ENCODE measurements at regions not wholly inside any gene's neighbourhood (a gene's known extent, or its start where the extent isn't known, plus 50 kb on each side); places are given as distances from the start of the nearest gene placed in this dataset.
A peak's percentile ranks its signal among the peaks of the same experiment; 100 is the strongest.

DNA sequence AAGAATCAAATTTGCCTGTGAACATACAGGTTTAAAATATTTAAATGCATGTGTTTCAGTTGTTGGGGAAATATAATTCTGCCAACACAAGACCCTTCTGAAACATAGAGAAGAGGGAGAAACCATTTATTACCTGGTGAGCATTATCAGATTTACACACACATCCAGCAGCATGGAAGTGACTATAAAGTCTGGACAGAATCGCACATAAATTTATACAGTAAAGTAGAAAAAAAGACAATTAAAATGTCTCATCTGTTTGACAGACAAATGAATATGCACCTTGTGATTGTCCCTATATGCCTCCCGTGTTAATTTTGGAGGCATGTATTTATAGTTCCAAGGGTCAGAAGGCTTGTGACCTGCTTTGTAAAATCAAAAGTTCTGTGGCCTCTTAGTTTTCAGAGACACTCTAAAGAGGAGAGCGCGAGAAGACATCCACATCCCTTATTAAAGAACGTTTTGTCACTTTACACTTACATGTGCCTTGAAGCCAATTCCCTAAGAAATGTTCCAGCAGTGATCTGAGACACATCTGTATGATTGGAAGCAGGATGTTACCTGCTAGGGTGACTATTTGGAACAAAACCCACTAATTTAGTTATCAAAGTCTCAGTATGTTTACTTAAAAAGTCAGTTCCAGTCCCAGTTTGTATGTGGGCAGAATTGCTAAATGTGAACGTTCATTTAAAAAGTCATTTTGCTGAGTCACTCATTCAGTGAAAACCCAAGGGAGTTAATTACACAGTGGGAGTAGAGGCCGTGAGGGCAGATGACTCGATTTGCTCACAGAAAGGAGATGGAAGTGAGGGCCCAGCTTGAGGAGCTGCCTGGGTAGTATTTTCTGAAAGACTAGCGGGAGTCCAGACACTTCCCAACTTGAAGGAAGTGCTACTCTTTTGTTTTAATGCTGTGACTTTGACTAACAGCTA is 527.6 kb upstream of the MEX3C start:
- POLR2A ChIA-PET = interaction anchor here (0.7 kb wide), 1 partner anchor 456 kb away, joined by 3 read pairs; no protein-coding TSS in a partner anchor
- H3K4me1 ChIP-seq (replicated peaks in 1 of 2; ENCODE audit: control insufficient read depth in 2 of 2, insufficient read depth in 2 of 2, low read length in 2 of 2) = no peaks in the 10 kb centered on the region
- 0% methylated on average over 8 of the region's 9 CpGs for WGBS (ENCODE audit: insufficient coverage, low coverage, missing lambda C conversion rate)
- no TSS peak for BruUV-seq (replicated peaks)
- no peaks in the 10 kb centered on the region for H3K9me1 ChIP-seq (ENCODE audit: control insufficient read depth, insufficient read depth, low read length)
- H3K36me3 ChIP-seq (ENCODE audit: control insufficient read depth, insufficient read depth, low read length) = no peaks in the 10 kb centered on the region
- CTCF ChIA-PET (ENCODE audit: low intra/inter-chr PET ratio) = no interaction called here
- H3K4me3 ChIP-seq = no peak overlapping the region
- H3K79me2 ChIP-seq (ENCODE audit: control insufficient read depth, insufficient read depth, low read length) = no peaks in the 10 kb centered on the region
- in situ Hi-C loops (cut with MboI) (no loop called here), intact Hi-C loops (cut with micrococcal nuclease) (no loop called here)
- H3K27ac ChIP-seq (ENCODE audit: extremely low read depth, low read depth, low read length) = no peak overlapping the region
- TF ChIP-seq, protein P1, sequence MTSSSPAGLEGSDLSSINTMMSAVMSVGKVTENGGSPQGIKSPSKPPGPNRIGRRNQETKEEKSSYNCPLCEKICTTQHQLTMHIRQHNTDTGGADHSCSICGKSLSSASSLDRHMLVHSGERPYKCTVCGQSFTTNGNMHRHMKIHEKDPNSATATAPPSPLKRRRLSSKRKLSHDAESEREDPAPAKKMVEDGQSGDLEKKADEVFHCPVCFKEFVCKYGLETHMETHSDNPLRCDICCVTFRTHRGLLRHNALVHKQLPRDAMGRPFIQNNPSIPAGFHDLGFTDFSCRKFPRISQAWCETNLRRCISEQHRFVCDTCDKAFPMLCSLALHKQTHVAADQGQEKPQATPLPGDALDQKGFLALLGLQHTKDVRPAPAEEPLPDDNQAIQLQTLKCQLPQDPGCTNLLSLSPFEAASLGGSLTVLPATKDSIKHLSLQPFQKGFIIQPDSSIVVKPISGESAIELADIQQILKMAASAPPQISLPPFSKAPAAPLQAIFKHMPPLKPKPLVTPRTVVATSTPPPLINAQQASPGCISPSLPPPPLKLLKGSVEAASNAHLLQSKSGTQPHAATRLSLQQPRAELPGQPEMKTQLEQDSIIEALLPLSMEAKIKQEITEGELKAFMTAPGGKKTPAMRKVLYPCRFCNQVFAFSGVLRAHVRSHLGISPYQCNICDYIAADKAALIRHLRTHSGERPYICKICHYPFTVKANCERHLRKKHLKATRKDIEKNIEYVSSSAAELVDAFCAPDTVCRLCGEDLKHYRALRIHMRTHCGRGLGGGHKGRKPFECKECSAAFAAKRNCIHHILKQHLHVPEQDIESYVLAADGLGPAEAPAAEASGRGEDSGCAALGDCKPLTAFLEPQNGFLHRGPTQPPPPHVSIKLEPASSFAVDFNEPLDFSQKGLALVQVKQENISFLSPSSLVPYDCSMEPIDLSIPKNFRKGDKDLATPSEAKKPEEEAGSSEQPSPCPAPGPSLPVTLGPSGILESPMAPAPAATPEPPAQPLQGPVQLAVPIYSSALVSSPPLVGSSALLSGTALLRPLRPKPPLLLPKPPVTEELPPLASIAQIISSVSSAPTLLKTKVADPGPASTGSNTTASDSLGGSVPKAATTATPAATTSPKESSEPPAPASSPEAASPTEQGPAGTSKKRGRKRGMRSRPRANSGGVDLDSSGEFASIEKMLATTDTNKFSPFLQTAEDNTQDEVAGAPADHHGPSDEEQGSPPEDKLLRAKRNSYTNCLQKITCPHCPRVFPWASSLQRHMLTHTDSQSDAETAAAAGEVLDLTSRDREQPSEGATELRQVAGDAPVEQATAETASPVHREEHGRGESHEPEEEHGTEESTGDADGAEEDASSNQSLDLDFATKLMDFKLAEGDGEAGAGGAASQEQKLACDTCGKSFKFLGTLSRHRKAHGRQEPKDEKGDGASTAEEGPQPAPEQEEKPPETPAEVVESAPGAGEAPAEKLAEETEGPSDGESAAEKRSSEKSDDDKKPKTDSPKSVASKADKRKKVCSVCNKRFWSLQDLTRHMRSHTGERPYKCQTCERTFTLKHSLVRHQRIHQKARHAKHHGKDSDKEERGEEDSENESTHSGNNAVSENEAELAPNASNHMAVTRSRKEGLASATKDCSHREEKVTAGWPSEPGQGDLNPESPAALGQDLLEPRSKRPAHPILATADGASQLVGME (CRISPR knock-in tag; IDR thresholded peaks at IDR 0.05) = no peak
- TF ChIP-seq ZNF316 (IDR thresholded peaks at IDR 0.05) (0 out of 2 replicates have a peak, but pooled peaks have one; percentile 6), RBBP5 (IDR thresholded peaks at IDR 0.05; ENCODE audit: borderline replicate concordance, insufficient read depth, low read length, poor library complexity, severe bottlenecking) (no peak), NFE2L1 (tag; IDR thresholded peaks at IDR 0.05; ENCODE audit: borderline replicate concordance, low read depth) (peak; percentile 9; the same call in 1 of the 2 replicates), ZNF41 (CRISPR knock-in tag; conservative IDR thresholded peaks at IDR 0.05) (no peak), MAFG (tag; conservative IDR thresholded peaks at IDR 0.05) (peak; percentile 43; the same call in 1 of the 2 replicates), TBP (optimal IDR thresholded peaks at IDR 0.05; ENCODE audit: low read depth, low read length) (no peak), PURB (CRISPR knock-in tag; IDR thresholded peaks at IDR 0.05; ENCODE audit: low read depth) (no peak), SETDB1 (IDR thresholded peaks at IDR 0.05; ENCODE audit: low read length) (no peak)
- TF ChIP-seq, protein P2, sequence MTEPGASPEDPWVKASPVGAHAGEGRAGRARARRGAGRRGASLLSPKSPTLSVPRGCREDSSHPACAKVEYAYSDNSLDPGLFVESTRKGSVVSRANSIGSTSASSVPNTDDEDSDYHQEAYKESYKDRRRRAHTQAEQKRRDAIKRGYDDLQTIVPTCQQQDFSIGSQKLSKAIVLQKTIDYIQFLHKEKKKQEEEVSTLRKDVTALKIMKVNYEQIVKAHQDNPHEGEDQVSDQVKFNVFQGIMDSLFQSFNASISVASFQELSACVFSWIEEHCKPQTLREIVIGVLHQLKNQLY (CRISPR knock-in tag; conservative IDR thresholded peaks at IDR 0.05) = no peak
- TF ChIP-seq, protein P3, sequence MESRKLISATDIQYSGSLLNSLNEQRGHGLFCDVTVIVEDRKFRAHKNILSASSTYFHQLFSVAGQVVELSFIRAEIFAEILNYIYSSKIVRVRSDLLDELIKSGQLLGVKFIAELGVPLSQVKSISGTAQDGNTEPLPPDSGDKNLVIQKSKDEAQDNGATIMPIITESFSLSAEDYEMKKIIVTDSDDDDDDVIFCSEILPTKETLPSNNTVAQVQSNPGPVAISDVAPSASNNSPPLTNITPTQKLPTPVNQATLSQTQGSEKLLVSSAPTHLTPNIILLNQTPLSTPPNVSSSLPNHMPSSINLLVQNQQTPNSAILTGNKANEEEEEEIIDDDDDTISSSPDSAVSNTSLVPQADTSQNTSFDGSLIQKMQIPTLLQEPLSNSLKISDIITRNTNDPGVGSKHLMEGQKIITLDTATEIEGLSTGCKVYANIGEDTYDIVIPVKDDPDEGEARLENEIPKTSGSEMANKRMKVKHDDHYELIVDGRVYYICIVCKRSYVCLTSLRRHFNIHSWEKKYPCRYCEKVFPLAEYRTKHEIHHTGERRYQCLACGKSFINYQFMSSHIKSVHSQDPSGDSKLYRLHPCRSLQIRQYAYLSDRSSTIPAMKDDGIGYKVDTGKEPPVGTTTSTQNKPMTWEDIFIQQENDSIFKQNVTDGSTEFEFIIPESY (CRISPR knock-in tag; IDR thresholded peaks at IDR 0.05) = no peak
- no peak for ATAC-seq
- no peak for FAIRE-seq
- DNase-seq (ENCODE audit: extremely low read depth in 1 of 4, low spot score in 3 of 4) = no peak
- H3K27me3 ChIP-seq (ENCODE audit: control insufficient read depth in 2 of 2, insufficient read depth in 2 of 2, low read length in 2 of 2) = no peaks in the 10 kb centered on the region
- H4K20me1 ChIP-seq (replicated peaks; ENCODE audit: control insufficient read depth, insufficient read depth, low read length) = no peaks in the 10 kb centered on the region
- no peak overlapping the region for H3K9ac ChIP-seq (ENCODE audit: insufficient read depth in 1 of 2, low read depth in 2 of 2, low read length in 2 of 2)
- H3K4me2 ChIP-seq (ENCODE audit: insufficient read depth, low read length) = no peak overlapping the region
- no peaks in the 10 kb centered on the region for H3K9me3 ChIP-seq (replicated peaks; ENCODE audit: control insufficient read depth, insufficient read depth, low read depth, low read length)
- no peak overlapping the region for H2AFZ ChIP-seq (ENCODE audit: low read depth, low read length)

All from K562 (cell line).